Smooth muscle cell (in vitro differentiated cells): ENCODE measurements at regions not wholly inside any gene's neighbourhood (a gene's known extent, or its start where the extent isn't known, plus 50 kb on each side); places are given as distances from the start of the nearest gene placed in this dataset.

Experiments used
- DNase-seq: peaks from one replicate; lab custom pipeline; 2025; ENCODE audit not compliant: unreplicated experiment; lab: John Stamatoyannopoulos, UW
- H2AFZ ChIP-seq: fragments of 200-600 bp; sonication (generic); 2 replicates; pipeline ENCODE4 v1.6.0; 2016; ENCODE audit warnings: antibody characterized with exemption, low read depth, mild to moderate bottlenecking
- H3F3A ChIP-seq: fragments of 200-600 bp; sonication (generic); 2 replicates; pipeline ENCODE4 v1.6.0; 2017; ENCODE audit warnings: antibody characterized with exemption, low read depth
- H3K27ac ChIP-seq: fragments of 200-600 bp; sonication (generic); 2 replicates; pipeline ENCODE4 v1.5.1; 2016; ENCODE audit warnings: low read depth, mild to moderate bottlenecking
- H3K27me3 ChIP-seq: fragments of 200-600 bp; sonication (generic); 2 replicates; pipeline ENCODE4 v1.6.1; 2016; ENCODE audit warnings: low read depth, mild to moderate bottlenecking
- H3K36me3 ChIP-seq: fragments of 200-600 bp; sonication (generic); 2 replicates; pipeline ENCODE4 v1.5.1; 2016; ENCODE audit warnings: low read depth
- H3K4me1 ChIP-seq: fragments of 200-600 bp; sonication (generic); 2 replicates; pipeline ENCODE4 v1.5.1; 2016; ENCODE audit warnings: low read depth
- H3K4me2 ChIP-seq: fragments of 200-600 bp; sonication (generic); 2 replicates; pipeline ENCODE4 v1.6.0; 2016; ENCODE audit warnings: mild to moderate bottlenecking
- H3K4me3 ChIP-seq: fragments of 200-600 bp; sonication (generic); 2 replicates; pipeline ENCODE4 v1.5.1; 2016; ENCODE audit warnings: mild to moderate bottlenecking
- H3K79me2 ChIP-seq: fragments of 200-600 bp; sonication (generic); 2 replicates; pipeline ENCODE4 v1.6.0; 2016; ENCODE audit warnings: low read depth, mild to moderate bottlenecking
- H3K9ac ChIP-seq: fragments of 200-600 bp; sonication (generic); 2 replicates; pipeline ENCODE4 v1.6.0; 2016; ENCODE audit warnings: low read depth
- H3K9me3 ChIP-seq: fragments of 200-600 bp; sonication (generic); replicated peaks from 2 replicates; pipeline ENCODE4 v1.5.1; 2016; ENCODE audit warnings: low read depth
- H4K20me1 ChIP-seq: fragments of 200-600 bp; sonication (generic); 2 replicates; pipeline ENCODE4 v1.6.0; 2016; ENCODE audit warnings: low read depth
- WGBS: methylation state at CpG from one replicate; pipeline ENCODE4 v1.1.7; 2016; ENCODE audit warnings: low lambda C conversion rate; 5-methylcytosine and 5-hydroxymethylcytosine counted together
- TF ChIP-seq, protein P1 (sequence below): fragments of 200-600 bp; sonication (generic); IDR thresholded peaks from 2 replicates; pipeline ENCODE4 v1.5.1; 2017; ENCODE audit warnings: borderline replicate concordance, mild to moderate bottlenecking, antibody characterized with exemption; ENCODE audit not compliant: insufficient read depth, poor library complexity, severe bottlenecking

DNA sequence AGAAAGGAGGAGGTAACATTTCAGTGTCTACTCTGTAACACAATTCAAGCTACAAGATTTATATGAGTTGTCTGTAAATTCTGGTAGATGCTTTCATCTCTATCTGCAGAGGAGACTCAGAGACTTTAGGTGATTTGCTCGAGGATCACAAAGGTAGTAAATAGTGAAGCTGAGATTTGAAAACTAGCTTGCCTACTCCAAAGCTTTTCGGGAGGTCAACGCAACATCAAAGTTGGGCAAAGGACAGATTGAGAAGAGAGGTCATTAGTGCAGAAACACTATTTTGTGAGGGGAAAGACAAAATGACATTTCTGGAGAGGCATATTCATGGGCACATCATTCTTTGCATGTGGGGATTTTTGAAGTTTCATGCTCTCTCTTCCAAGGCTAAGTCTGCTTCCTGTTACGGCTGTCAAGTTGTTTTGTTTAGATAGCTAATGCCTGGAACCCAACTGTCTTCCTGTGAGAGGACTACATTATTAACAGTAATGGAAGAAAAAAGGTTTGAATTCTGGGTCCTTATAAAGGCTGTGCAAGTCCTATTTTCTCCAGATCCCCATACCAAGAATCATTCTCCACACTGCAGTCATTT, 413.5 kb upstream of the ZNF462 start:
- peak overlapping the region; percentile 69 for H2AFZ ChIP-seq
- no peaks in the 10 kb centered on the region for H3K9me3 ChIP-seq
- H3K36me3 ChIP-seq, result no peaks in the 10 kb centered on the region
- H3K9ac ChIP-seq, result no peak overlapping the region
- H3K27me3 ChIP-seq, result no peaks in the 10 kb centered on the region
- peak overlapping the region; percentile 59 for H3K4me2 ChIP-seq
- 61% methylated on average over 4 of the region's 4 CpGs for WGBS
- H4K20me1 ChIP-seq, result no peaks in the 10 kb centered on the region
- H3K4me1 ChIP-seq, result no peaks in the 10 kb centered on the region
- H3K79me2 ChIP-seq, result no peaks in the 10 kb centered on the region
- H3K27ac ChIP-seq, result peak overlapping the region; percentile 7
- peaks cover 7% of the 10 kb centered on the region for H3F3A ChIP-seq
- no peak overlapping the region for H3K4me3 ChIP-seq
- TF ChIP-seq, protein P1, sequence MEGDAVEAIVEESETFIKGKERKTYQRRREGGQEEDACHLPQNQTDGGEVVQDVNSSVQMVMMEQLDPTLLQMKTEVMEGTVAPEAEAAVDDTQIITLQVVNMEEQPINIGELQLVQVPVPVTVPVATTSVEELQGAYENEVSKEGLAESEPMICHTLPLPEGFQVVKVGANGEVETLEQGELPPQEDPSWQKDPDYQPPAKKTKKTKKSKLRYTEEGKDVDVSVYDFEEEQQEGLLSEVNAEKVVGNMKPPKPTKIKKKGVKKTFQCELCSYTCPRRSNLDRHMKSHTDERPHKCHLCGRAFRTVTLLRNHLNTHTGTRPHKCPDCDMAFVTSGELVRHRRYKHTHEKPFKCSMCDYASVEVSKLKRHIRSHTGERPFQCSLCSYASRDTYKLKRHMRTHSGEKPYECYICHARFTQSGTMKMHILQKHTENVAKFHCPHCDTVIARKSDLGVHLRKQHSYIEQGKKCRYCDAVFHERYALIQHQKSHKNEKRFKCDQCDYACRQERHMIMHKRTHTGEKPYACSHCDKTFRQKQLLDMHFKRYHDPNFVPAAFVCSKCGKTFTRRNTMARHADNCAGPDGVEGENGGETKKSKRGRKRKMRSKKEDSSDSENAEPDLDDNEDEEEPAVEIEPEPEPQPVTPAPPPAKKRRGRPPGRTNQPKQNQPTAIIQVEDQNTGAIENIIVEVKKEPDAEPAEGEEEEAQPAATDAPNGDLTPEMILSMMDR, result no peak
- no peak for DNase-seq

DNA sequence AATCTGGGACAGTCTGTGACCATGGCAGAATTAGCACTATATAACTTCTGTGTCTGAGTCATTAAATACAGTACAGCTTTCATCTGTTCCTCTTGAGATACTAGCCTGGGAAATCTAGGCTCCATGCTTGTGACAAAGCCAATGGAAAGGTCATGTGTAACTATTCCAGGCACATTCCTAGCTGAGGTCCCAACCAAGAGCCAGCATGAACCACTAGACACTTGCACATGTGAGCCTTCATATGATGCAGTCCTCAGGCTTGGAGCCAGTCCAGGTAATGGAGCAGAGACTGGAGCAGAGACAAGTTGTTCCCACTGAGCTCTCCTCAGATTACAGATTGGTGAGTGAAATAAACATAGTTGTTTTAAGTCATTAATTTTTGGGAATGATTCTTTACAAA, 412.4 kb upstream of the ZNF462 start:
- H3K4me2 ChIP-seq, result no peak overlapping the region
- H3K27me3 ChIP-seq, result no peaks in the 10 kb centered on the region
- no peaks in the 10 kb centered on the region for H3K4me1 ChIP-seq
- H4K20me1 ChIP-seq, result no peaks in the 10 kb centered on the region
- peaks cover 7% of the 10 kb centered on the region for H3F3A ChIP-seq
- H3K4me3 ChIP-seq, result no peak overlapping the region
- no peak overlapping the region for H3K27ac ChIP-seq
- H3K9ac ChIP-seq, result no peak overlapping the region
- TF ChIP-seq, protein P1, result no peak
- H3K9me3 ChIP-seq, result no peaks in the 10 kb centered on the region
- H2AFZ ChIP-seq, result no peak overlapping the region
- no peak for DNase-seq
- no peaks in the 10 kb centered on the region for H3K79me2 ChIP-seq
- no peaks in the 10 kb centered on the region for H3K36me3 ChIP-seq

DNA sequence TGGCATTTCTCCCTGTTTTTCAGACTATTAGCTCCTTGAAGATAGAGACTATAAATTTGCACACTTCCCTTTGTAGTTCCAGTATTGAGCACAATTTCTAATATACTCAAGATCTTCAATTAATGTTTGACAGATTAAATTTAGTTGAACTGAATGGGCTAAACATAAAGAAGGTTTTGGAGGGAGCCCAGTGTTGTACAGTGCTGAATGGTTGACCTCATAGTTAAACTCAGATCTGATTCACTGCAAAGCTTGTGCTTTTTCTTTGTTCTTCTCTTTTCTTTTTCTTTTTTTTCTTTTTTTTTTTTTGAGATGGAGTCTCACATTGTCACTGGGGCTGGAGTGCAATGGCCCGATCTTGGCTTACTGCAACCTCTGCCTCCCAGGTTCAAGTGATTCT, 411.7 kb upstream of the ZNF462 start:
- Histone ChIP-seq H3K4me2 (no peak overlapping the region), H3K9ac (no peak overlapping the region), H3K79me2 (no peaks in the 10 kb centered on the region), H4K20me1 (no peaks in the 10 kb centered on the region), H3F3A (peaks cover 7% of the 10 kb centered on the region), H3K9me3 (no peaks in the 10 kb centered on the region), H2AFZ (no peak overlapping the region), H3K27ac (no peak overlapping the region), H3K4me3 (no peak overlapping the region), H3K27me3 (no peaks in the 10 kb centered on the region), H3K36me3 (no peaks in the 10 kb centered on the region), H3K4me1 (no peaks in the 10 kb centered on the region)
- DNase-seq, result no peak
- TF ChIP-seq, protein P1, result no peak
- WGBS, result 100% methylated on average over 1 of the region's 1 CpG

DNA sequence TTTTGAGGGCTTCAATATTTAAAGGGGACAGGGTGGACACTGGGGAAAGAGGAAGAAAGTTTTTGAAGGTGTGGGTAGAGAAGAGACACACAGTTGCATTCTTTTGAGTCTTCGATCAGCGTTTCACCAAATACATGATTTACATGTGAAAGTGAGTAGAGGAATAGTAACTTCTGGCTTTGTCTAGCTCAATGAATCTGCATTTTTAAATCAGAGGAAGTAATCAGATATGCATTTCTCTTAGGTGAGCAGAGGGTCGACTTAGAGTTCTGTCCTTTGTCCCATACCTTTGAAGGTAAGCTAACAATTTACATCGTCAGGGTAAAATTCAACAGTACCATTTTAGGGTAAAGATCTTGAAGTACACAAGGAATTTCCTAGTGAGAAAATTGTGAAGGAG, 406.4 kb upstream of the ZNF462 start:
- H3K4me2 ChIP-seq, result no peak overlapping the region
- TF ChIP-seq, protein P1, result no peak
- no peaks in the 10 kb centered on the region for H3F3A ChIP-seq
- no peaks in the 10 kb centered on the region for H4K20me1 ChIP-seq
- H3K4me1 ChIP-seq, result no peaks in the 10 kb centered on the region
- no peak for DNase-seq
- no peaks in the 10 kb centered on the region for H3K36me3 ChIP-seq
- H2AFZ ChIP-seq, result no peak overlapping the region
- H3K27ac ChIP-seq, result no peak overlapping the region
- H3K4me3 ChIP-seq, result no peak overlapping the region
- H3K9me3 ChIP-seq, result no peaks in the 10 kb centered on the region
- WGBS, result 75% methylated on average over 4 of the region's 4 CpGs
- no peaks in the 10 kb centered on the region for H3K79me2 ChIP-seq
- H3K9ac ChIP-seq, result no peak overlapping the region
- no peaks in the 10 kb centered on the region for H3K27me3 ChIP-seq
